CD14-positive monocyte (primary cell): ENCODE measurements at regions not wholly inside any gene's neighbourhood (a gene's known extent, or its start where the extent isn't known, plus 50 kb on each side); places are given as distances from the start of the nearest gene placed in this dataset.

Experiments
- DNase-seq, 3 donors: peaks; one replicate each; pipeline ENCODE4 v3.0.0-alpha.2; 2011 to 2022
- H2AFZ ChIP-seq: 2 replicates; pipeline ENCODE4 v1.6.0; 2012; ENCODE audit warnings: mild to moderate bottlenecking, low read depth, low read length, inconsistent platforms; ENCODE audit not compliant: insufficient read depth, poor library complexity, severe bottlenecking
- H3K27ac ChIP-seq, 2 donors: 1 replicate in 1 of 2; 2 replicates in 1 of 2; pipeline ENCODE4 v1.5.1; 2012 to 2013; ENCODE audit warnings: low read length in 2 of 2, control low read depth in 1 of 2, inconsistent platforms in 1 of 2, low read depth in 1 of 2, mild to moderate bottlenecking in 1 of 2
- H3K27me3 ChIP-seq, 2 donors: one replicate each; pipeline versions ENCODE4 v1.6.0 to v1.6.1; 2011 to 2013; ENCODE audit warnings: low read length in 2 of 2; ENCODE audit not compliant: control insufficient read depth in 2 of 2, insufficient read depth in 2 of 2
- H3K36me3 ChIP-seq, 2 donors: replicated peaks in 1 of 2; 1 replicate in 1 of 2; 2 replicates in 1 of 2; pipeline versions ENCODE4 v1.5.1 to v1.6.1; 2012 to 2013; ENCODE audit warnings: low read length in 2 of 2, control low read depth in 1 of 2, inconsistent platforms in 1 of 2, mild to moderate bottlenecking in 1 of 2; ENCODE audit not compliant: insufficient read depth in 2 of 2, control insufficient read depth in 1 of 2
- H3K4me1 ChIP-seq, 2 donors: 1 replicate in 1 of 2; 2 replicates in 1 of 2; pipeline versions ENCODE4 v1.5.1 to v1.6.1; 2012 to 2013; ENCODE audit warnings: low read length in 2 of 2, control low read depth in 1 of 2, inconsistent platforms in 1 of 2, mild to moderate bottlenecking in 1 of 2, moderate library complexity in 1 of 2; ENCODE audit not compliant: insufficient read depth in 2 of 2, control insufficient read depth in 1 of 2
- H3K4me2 ChIP-seq: replicated peaks from 2 replicates; pipeline ENCODE3; 2012; ENCODE audit warnings: low read length, moderate library complexity, mild to moderate bottlenecking; ENCODE audit not compliant: poor library complexity, severe bottlenecking; ENCODE audit errors: extremely low read depth
- H3K4me3 ChIP-seq, 3 experiments: fragments of 200-600 bp in 1 of 3; sonication (generic) in 1 of 3; replicated peaks in 1 of 3; 1 replicate in 2 of 3; 2 replicates in 1 of 3; pipeline ENCODE4 v1.5.1; 2011 to 2013; ENCODE audit warnings: low read length in 3 of 3, mild to moderate bottlenecking in 3 of 3, control low read depth in 2 of 3, low read depth in 2 of 3, inconsistent platforms in 1 of 3, moderate library complexity in 1 of 3
- H3K79me2 ChIP-seq: 2 replicates; pipeline ENCODE4 v1.6.0; 2012; ENCODE audit warnings: mild to moderate bottlenecking, control low read depth, inconsistent platforms, low read length, moderate library complexity; ENCODE audit not compliant: insufficient read depth
- H3K9ac ChIP-seq: 2 replicates; pipeline ENCODE4 v1.6.0; 2017; ENCODE audit warnings: low read length, mild to moderate bottlenecking; ENCODE audit not compliant: insufficient read depth, poor library complexity, severe bottlenecking
- H3K9me3 ChIP-seq, 2 donors: replicated peaks in 1 of 2; 1 replicate in 1 of 2; 2 replicates in 1 of 2; pipeline versions ENCODE4 v1.5.1 to v1.6.1; 2012 to 2013; ENCODE audit warnings: low read length in 2 of 2, control low read depth in 1 of 2; ENCODE audit not compliant: control insufficient read depth in 1 of 2, insufficient read depth in 1 of 2
- H4K20me1 ChIP-seq: 2 replicates; pipeline ENCODE4 v1.6.0; 2012; ENCODE audit warnings: mild to moderate bottlenecking, low read length, control low read depth, moderate library complexity; ENCODE audit not compliant: insufficient read depth
- H3K27ac Mint-ChIP-seq, 7 donors: one replicate each; pipeline ENCODE4 v1.8.0; 2020; ENCODE audit warnings: mild to moderate bottlenecking in 7 of 7, mixed read lengths in 7 of 7, moderate library complexity in 6 of 7, inconsistent platforms in 2 of 7
- H3K27me3 Mint-ChIP-seq, 3 donors: one replicate each; pipeline ENCODE4 v1.8.0; 2021 to 2022; ENCODE audit warnings: low read depth in 3 of 3, mild to moderate bottlenecking in 3 of 3, mixed read lengths in 3 of 3, moderate library complexity in 3 of 3, inconsistent platforms in 1 of 3
- H3K36me3 Mint-ChIP-seq, 2 donors: one replicate each; pipeline ENCODE4 v1.8.0; 2020; ENCODE audit warnings: mixed read lengths in 2 of 2, inconsistent platforms in 1 of 2, mild to moderate bottlenecking in 1 of 2
- H3K4me1 Mint-ChIP-seq: one replicate; pipeline ENCODE4 v1.8.0; 2020; ENCODE audit warnings: mild to moderate bottlenecking, mixed read lengths
- H3K4me3 Mint-ChIP-seq, 2 donors: one replicate each; pipeline ENCODE4 v1.8.0; 2020; ENCODE audit warnings: mild to moderate bottlenecking in 2 of 2, mixed read lengths in 2 of 2, moderate library complexity in 1 of 2
- H3K9me3 Mint-ChIP-seq, 7 donors: one replicate each; pipeline ENCODE4 v1.8.0; 2020 to 2022; ENCODE audit warnings: mixed read lengths in 7 of 7, mild to moderate bottlenecking in 6 of 7, moderate library complexity in 6 of 7, inconsistent platforms in 2 of 7
- CTCF ChIP-seq: fragments of 200-600 bp; IDR thresholded peaks from one replicate; pipeline ENCODE4 v1.8.0; 2022; ENCODE audit warnings: antibody characterized with exemption, mild to moderate bottlenecking
- WGBS: methylation state at CpG from one replicate; pipeline ENCODE4 v1.1.5; 2013; ENCODE audit warnings: missing lambda C conversion rate; ENCODE audit not compliant: insufficient coverage; 5-methylcytosine and 5-hydroxymethylcytosine counted together
- intact Hi-C, 2 donors: fragments of 100-400 bp; cut with micrococcal nuclease; formaldehyde crosslinking; loops; one replicate each; pipeline versions ENCODE4 v1.15.0 to v1.15.1; 2023

GRCh38 chr11:95693298-95693697 lies 96.3 kb downstream of the FAM76B start:
- H3K36me3 Mint-ChIP-seq, result no peaks in the 10 kb centered on the region
- Histone ChIP-seq H3K9me3 (no peaks in the 10 kb centered on the region), H2AFZ (no peak overlapping the region), H3K79me2 (no peaks in the 10 kb centered on the region), H3K4me1 (peaks cover 7 to 9% of the 10 kb centered on the region in 2 donors), H4K20me1 (no peaks in the 10 kb centered on the region), H3K36me3 (no peaks in the 10 kb centered on the region), H3K4me2 (no peak overlapping the region), H3K27ac (no peak overlapping the region), H3K9ac (no peak overlapping the region), H3K4me3 (no peak overlapping the region), H3K27me3 (no peaks in the 10 kb centered on the region)
- no peaks in the 10 kb centered on the region for H3K9me3 Mint-ChIP-seq
- DNase-seq, result no peak
- intact Hi-C loops, result no loop called here
- H3K27ac Mint-ChIP-seq, result no peak overlapping the region
- WGBS, result no CpG with 5 or more reads among the region's 1 CpG
- H3K4me3 Mint-ChIP-seq, result no peak overlapping the region
- no peak for TF ChIP-seq CTCF
- H3K27me3 Mint-ChIP-seq, result peaks cover 0 to 1% (median 0%) of the 10 kb centered on the region in 3 donors
- H3K4me1 Mint-ChIP-seq, result peaks cover 6% of the 10 kb centered on the region

GRCh38 chr11:95692526-95693260 lies 96.9 kb downstream of the FAM76B start:
- WGBS, result no CpG with 5 or more reads among the region's 3 CpGs
- H3K9me3 ChIP-seq, result no peaks in the 10 kb centered on the region
- H3K79me2 ChIP-seq, result no peaks in the 10 kb centered on the region
- Mint-ChIP-seq H3K36me3 (no peaks in the 10 kb centered on the region), H3K4me3 (no peak overlapping the region), H3K27me3 (peaks cover 0 to 1% (median 0%) of the 10 kb centered on the region in 3 donors), H3K4me1 (peaks cover under 1% of the 10 kb centered on the region), H3K9me3 (no peaks in the 10 kb centered on the region), H3K27ac (no peak overlapping the region)
- intact Hi-C loops, result no loop called here
- no peaks in the 10 kb centered on the region for H4K20me1 ChIP-seq
- no peak overlapping the region for H3K4me2 ChIP-seq
- no peak for DNase-seq
- no peaks in the 10 kb centered on the region for H3K36me3 ChIP-seq
- H3K9ac ChIP-seq, result no peak overlapping the region
- no peaks in the 10 kb centered on the region for H3K27me3 ChIP-seq
- TF ChIP-seq CTCF, result no peak
- H3K4me1 ChIP-seq, result peaks cover under 1 to 3% of the 10 kb centered on the region in 2 donors
- H3K27ac ChIP-seq, result no peak overlapping the region
- no peak overlapping the region for H2AFZ ChIP-seq
- no peak overlapping the region for H3K4me3 ChIP-seq
